ENCODE measurements at regions not wholly inside any gene's neighbourhood (a gene's known extent, or its start where the extent isn't known, plus 50 kb on each side); places are given as distances from the start of the nearest gene placed in this dataset.

GRCh38 chr13:69553976-69554375 is 553.6 kb upstream of the ATXN8OS start:
- Mint-ChIP-seq H3K9me3 (no peaks in the 10 kb centered on the region), H3K36me3 (ENCODE audit: low read depth) (no peaks in the 10 kb centered on the region)

GRCh38 chr13:69551193-69551592 is 556.4 kb upstream of the ATXN8OS start:
- no peak for TF ChIP-seq CTCF (IDR thresholded peaks at IDR 0.05; ENCODE audit: unreplicated experiment in 3 of 3)
- Mint-ChIP-seq H3K9me3 (no peaks in the 10 kb centered on the region), H3K36me3 (ENCODE audit: low read depth) (no peaks in the 10 kb centered on the region), H3K27ac (no peak overlapping the region), H3K27me3 (ENCODE audit: low read depth) (no peaks in the 10 kb centered on the region), H3K4me1 (no peaks in the 10 kb centered on the region), H3K4me3 (no peak overlapping the region)

More at GRCh38 chr13:69553976-69554375, 553.6 kb upstream of the ATXN8OS start:
- Mint-ChIP-seq H3K27me3 (ENCODE audit: low read depth) (peaks cover 4% of the 10 kb centered on the region), H3K4me3 (no peak overlapping the region), H3K27ac (no peak overlapping the region), H3K4me1 (no peaks in the 10 kb centered on the region)
- no peak for TF ChIP-seq CTCF (IDR thresholded peaks at IDR 0.05; ENCODE audit: unreplicated experiment in 3 of 3)

- no peaks in the 10 kb centered on the region for H3K9me3 Mint-ChIP-seq
- no peak overlapping the region for H3K4me3 Mint-ChIP-seq
Measured at GRCh38 chr13:69547780-69548179, 559.8 kb upstream of the ATXN8OS start.

GRCh38 chr13:69545551-69545950 is 562.1 kb upstream of the ATXN8OS start:
- Mint-ChIP-seq H3K27me3 (ENCODE audit: low read depth) (peaks cover 4% of the 10 kb centered on the region), H3K4me1 (no peaks in the 10 kb centered on the region), H3K27ac (peak overlapping the region in 1 of 3 experiments; percentile 15), H3K4me3 (no peak overlapping the region), H3K9me3 (no peaks in the 10 kb centered on the region), H3K36me3 (ENCODE audit: low read depth) (no peaks in the 10 kb centered on the region)
- no peak for TF ChIP-seq CTCF (IDR thresholded peaks at IDR 0.05; ENCODE audit: unreplicated experiment in 3 of 3)

More at GRCh38 chr13:69547780-69548179, 559.8 kb upstream of the ATXN8OS start:
- H3K27me3 Mint-ChIP-seq (ENCODE audit: low read depth), result no peaks in the 10 kb centered on the region
- TF ChIP-seq CTCF (IDR thresholded peaks at IDR 0.05; ENCODE audit: unreplicated experiment in 3 of 3), result no peak
- no peaks in the 10 kb centered on the region for H3K4me1 Mint-ChIP-seq
- H3K36me3 Mint-ChIP-seq (ENCODE audit: low read depth), result no peaks in the 10 kb centered on the region
- H3K27ac Mint-ChIP-seq, result no peak overlapping the region

GRCh38 chr13:69524459-69525150 is 583.0 kb upstream of the ATXN8OS start:
- H3K9me3 Mint-ChIP-seq, result no peaks in the 10 kb centered on the region
- TF ChIP-seq CTCF (IDR thresholded peaks at IDR 0.05; ENCODE audit: unreplicated experiment in 3 of 3), result peak; percentile 42 to 62 (median 48)
- no peaks in the 10 kb centered on the region for H3K27me3 Mint-ChIP-seq (ENCODE audit: low read depth)
- peaks cover 5% of the 10 kb centered on the region for H3K4me1 Mint-ChIP-seq
- H3K36me3 Mint-ChIP-seq (ENCODE audit: low read depth), result no peaks in the 10 kb centered on the region
- H3K27ac Mint-ChIP-seq, result peak overlapping the region in 2 of 3 experiments; percentile 15 to 33
- H3K4me3 Mint-ChIP-seq, result no peak overlapping the region

GRCh38 chr13:69496981-69497380 is 610.6 kb upstream of the ATXN8OS start:
- no peaks in the 10 kb centered on the region for H3K36me3 Mint-ChIP-seq (ENCODE audit: low read depth)
- no peaks in the 10 kb centered on the region for H3K27me3 Mint-ChIP-seq (ENCODE audit: low read depth)
- peaks cover 2% of the 10 kb centered on the region for H3K9me3 Mint-ChIP-seq
- no peaks in the 10 kb centered on the region for H3K4me1 Mint-ChIP-seq
- no peak overlapping the region for H3K27ac Mint-ChIP-seq
- no peak for TF ChIP-seq CTCF (IDR thresholded peaks at IDR 0.05; ENCODE audit: unreplicated experiment in 3 of 3)
- no peak overlapping the region for H3K4me3 Mint-ChIP-seq

All from nephron (organoid).